IPS-20b (cell line): ENCODE measurements at regions not wholly inside any gene's neighbourhood (a gene's known extent, or its start where the extent isn't known, plus 50 kb on each side); places are given as distances from the start of the nearest gene placed in this dataset.

Experiments
- H3K27ac ChIP-seq: one replicate; pipeline ENCODE4 v1.5.1; 2013; ENCODE audit warnings: low read length
- H3K27me3 ChIP-seq: 2 replicates; pipeline ENCODE4 v1.6.1; 2013; ENCODE audit warnings: mild to moderate bottlenecking, low read length, inconsistent platforms; ENCODE audit not compliant: insufficient read depth
- H3K36me3 ChIP-seq: 2 replicates; pipeline ENCODE4 v1.6.1; 2013; ENCODE audit warnings: low read depth, mild to moderate bottlenecking, inconsistent platforms, low read length, moderate library complexity; ENCODE audit not compliant: insufficient read depth
- H3K4me1 ChIP-seq: 2 replicates; pipeline ENCODE4 v1.6.1; 2013; ENCODE audit warnings: mild to moderate bottlenecking, control low read depth, inconsistent platforms, low read length, moderate library complexity; ENCODE audit not compliant: insufficient read depth
- H3K4me3 ChIP-seq: 2 replicates; pipeline ENCODE4 v1.5.1; 2013; ENCODE audit warnings: mild to moderate bottlenecking, low read length, inconsistent platforms
- H3K9ac ChIP-seq: 2 replicates; pipeline ENCODE4 v1.6.1; 2013; ENCODE audit warnings: low read depth, mild to moderate bottlenecking, inconsistent platforms, low read length, moderate library complexity
- H3K9me3 ChIP-seq: 2 replicates; pipeline ENCODE4 v1.6.1; 2013; ENCODE audit warnings: mild to moderate bottlenecking, low read depth, low read length, inconsistent platforms; ENCODE audit not compliant: insufficient read depth

DNA sequence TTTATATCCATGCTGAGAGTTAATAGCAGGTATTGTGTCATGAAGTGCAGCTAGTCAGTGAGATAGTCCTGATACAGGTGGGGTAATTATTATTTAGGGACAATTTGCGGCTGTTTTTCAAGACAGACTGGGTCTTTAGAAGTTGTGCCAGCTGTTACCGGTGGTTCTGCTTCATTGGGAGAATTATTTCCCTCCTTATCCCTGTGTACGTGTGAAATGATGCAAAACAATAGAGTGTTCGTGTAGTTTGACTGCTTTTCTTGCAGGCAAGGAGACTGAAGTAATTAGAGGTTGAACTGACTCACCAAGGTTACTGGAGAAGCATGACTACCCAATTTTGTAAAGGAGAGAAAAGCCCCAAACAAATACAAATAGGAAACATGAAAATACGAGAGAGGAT lies 101.7 kb downstream of the ARRDC3 start:
- H3K4me1 ChIP-seq: peaks cover 8% of the 10 kb centered on the region
- no peak overlapping the region for H3K27ac ChIP-seq
- no peak overlapping the region for H3K9ac ChIP-seq
- H3K9me3 ChIP-seq: no peaks in the 10 kb centered on the region
- H3K27me3 ChIP-seq: peaks cover 25% of the 10 kb centered on the region
- H3K36me3 ChIP-seq: no peaks in the 10 kb centered on the region
- H3K4me3 ChIP-seq: no peak overlapping the region

DNA sequence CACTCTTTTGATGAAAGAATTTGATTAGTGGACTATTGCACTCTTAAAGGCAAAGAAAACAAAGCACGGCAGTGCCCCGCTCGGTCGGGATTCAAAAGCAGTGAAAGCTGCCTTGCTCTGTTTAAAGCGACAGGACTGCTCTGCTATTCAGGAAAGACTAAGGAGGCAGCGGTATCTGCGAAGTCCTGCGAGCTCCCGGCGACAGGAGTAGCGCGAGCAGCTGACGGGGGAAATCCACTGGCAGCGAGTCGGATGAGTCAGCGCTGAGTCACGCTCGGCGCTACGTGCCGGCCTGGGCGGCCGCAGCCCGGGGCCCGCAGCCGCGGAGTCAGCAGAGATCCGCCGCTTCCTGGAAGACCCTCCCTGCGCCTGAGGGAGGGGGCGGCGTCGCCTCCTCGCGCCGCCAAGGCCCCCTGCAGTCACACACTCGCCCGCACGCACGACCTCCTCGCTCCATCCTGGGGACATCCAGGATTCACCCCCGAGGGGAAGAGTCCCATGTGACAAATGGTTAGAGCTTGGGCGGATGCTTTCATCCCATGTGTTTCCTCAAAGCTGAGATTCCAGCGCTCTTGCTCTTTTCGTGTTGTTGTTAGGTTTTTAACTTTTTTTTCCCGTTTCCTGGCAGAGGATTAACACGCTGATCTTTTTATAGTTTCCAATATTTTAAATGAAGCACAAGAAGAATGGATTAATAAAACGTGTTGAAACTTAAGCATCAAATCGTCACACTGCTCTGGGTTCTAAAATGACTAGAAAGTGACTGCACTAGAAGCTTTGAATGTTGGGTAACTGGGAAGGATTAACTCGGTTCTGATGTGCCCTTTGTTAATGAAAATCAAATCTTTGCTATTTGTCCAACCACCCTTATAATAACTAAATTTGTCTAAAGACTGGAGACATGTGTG lies 102.5 kb downstream of the ARRDC3 start:
- Histone ChIP-seq H3K27me3 (peaks cover 25% of the 10 kb centered on the region), H3K9ac (peak overlapping the region; percentile 70; the same call in 1 of the 2 replicates), H3K36me3 (no peaks in the 10 kb centered on the region), H3K4me1 (peaks cover 8% of the 10 kb centered on the region), H3K27ac (no peak overlapping the region), H3K9me3 (no peaks in the 10 kb centered on the region), H3K4me3 (peak overlapping the region; percentile 82)

DNA sequence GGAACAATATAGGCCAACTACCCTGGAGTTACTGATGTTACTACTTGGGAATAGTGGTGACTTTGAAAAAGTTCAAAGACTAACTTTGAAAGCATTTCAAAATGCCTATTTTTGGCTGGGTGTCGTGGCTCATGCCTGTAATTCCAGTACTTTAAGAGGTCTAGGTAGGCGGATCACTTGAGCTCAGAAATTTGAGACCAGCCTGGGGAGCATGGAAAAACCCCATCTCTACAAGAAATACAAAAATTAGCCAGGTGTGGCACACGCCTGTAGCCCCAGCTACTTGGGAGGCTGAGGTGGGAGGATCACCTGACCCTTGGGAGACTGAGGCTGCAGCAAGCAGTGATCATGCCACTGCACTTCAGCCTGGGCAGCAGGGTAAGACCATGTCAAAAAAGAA lies 105.3 kb downstream of the ARRDC3 start:
- no peaks in the 10 kb centered on the region for H3K9me3 ChIP-seq
- no peaks in the 10 kb centered on the region for H3K36me3 ChIP-seq
- H3K4me1 ChIP-seq: peaks cover 8% of the 10 kb centered on the region
- H3K4me3 ChIP-seq: no peak overlapping the region
- H3K27ac ChIP-seq: no peak overlapping the region
- no peak overlapping the region for H3K9ac ChIP-seq
- peaks cover 25% of the 10 kb centered on the region for H3K27me3 ChIP-seq

DNA sequence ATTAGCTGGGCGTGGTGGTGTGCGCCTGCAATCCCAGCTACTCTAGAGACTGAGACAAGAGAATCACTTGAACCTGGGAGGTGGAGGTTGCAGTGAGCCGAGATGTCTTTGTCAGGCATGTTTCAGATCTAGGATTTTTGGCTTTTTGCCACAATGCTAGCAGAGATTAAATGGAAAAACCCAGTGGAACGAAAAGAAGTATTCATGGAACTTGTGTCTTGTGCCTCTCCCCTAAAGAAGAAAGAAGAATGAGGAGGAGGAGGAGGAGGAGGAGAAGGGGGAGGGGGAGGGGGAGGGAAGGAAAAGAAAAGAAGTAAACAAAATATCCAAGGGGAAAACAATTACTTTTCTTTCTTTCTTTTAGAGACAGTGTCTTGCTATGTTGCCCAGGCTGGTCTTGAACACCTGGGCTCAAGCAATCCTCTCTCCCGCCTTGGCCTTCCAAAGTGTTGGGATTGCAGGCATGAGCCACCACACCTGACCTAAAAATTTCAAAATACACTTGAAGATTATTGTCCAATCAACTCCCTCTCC lies 106.0 kb downstream of the ARRDC3 start:
- H3K27me3 ChIP-seq: peaks cover 25% of the 10 kb centered on the region
- H3K27ac ChIP-seq: no peak overlapping the region
- H3K4me1 ChIP-seq: peaks cover 8% of the 10 kb centered on the region
- no peak overlapping the region for H3K4me3 ChIP-seq
- H3K9me3 ChIP-seq: no peaks in the 10 kb centered on the region
- H3K36me3 ChIP-seq: no peaks in the 10 kb centered on the region
- H3K9ac ChIP-seq: no peak overlapping the region

DNA sequence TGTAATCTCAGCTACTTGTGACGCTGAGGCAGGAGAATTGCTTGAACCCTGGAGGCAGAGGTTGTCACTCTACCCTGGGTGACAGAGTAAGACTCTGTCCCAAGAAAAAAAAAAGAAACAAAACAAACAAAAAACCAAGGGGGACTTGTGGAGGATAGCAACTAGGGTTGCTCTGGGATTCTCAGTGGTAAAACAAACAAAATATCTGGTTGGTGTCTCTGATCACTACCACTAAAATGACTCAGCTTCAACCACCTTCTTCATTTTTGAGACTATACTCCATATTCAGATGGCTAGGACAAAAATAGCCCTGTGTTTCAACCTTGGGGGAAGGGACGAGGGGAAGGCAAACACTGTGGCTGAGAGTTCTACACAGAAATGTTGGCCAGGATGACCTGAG lies 110.3 kb downstream of the ARRDC3 start:
- Histone ChIP-seq H3K9me3 (no peaks in the 10 kb centered on the region), H3K27me3 (no peaks in the 10 kb centered on the region), H3K4me3 (no peak overlapping the region), H3K9ac (no peak overlapping the region), H3K27ac (no peak overlapping the region), H3K36me3 (no peaks in the 10 kb centered on the region), H3K4me1 (no peaks in the 10 kb centered on the region)

DNA sequence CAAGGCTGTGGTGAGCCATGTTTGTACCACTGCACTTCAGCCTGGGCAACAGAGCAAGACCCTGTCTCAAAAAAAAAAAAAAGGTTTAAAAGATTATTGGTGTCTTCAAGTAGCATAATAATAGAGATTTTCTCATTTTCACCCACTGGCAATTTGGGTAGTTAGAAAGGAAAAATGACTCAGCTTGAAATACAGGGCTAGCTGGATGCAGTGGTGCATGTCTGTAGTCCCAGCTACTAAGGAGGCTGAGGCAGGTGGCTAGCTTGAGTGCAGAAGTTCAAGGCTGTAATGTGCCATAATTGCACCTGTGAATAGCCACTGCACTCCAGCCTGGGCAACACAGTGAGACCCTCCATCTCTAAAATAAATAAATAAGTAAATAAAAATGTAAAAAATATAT lies 111.1 kb downstream of the ARRDC3 start:
- no peaks in the 10 kb centered on the region for H3K36me3 ChIP-seq
- no peak overlapping the region for H3K4me3 ChIP-seq
- no peak overlapping the region for H3K9ac ChIP-seq
- H3K9me3 ChIP-seq: no peaks in the 10 kb centered on the region
- H3K4me1 ChIP-seq: no peaks in the 10 kb centered on the region
- H3K27ac ChIP-seq: no peak overlapping the region
- no peaks in the 10 kb centered on the region for H3K27me3 ChIP-seq

DNA sequence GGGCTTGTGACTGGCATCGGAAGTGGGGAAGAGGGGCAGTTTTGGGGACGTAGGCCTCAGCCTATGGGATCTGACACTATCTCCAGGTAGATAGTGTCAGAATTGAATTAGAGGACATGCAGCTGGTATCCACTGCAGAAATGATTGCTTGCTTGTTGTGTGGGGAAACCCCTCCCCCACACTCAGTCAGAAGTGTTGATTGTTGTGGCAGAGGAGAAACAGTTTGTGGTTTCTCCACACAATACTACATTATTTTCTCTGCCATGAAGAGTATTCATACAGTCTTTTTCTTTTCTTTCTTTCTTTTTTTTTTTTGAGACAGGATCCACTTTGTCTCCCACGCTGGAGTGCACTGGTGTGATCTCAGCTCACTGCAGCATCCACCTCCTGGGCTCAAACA lies 113.9 kb downstream of the ARRDC3 start:
- H3K4me3 ChIP-seq: no peak overlapping the region
- H3K9me3 ChIP-seq: no peaks in the 10 kb centered on the region
- H3K27ac ChIP-seq: no peak overlapping the region
- H3K27me3 ChIP-seq: no peaks in the 10 kb centered on the region
- no peak overlapping the region for H3K9ac ChIP-seq
- no peaks in the 10 kb centered on the region for H3K4me1 ChIP-seq
- no peaks in the 10 kb centered on the region for H3K36me3 ChIP-seq

DNA sequence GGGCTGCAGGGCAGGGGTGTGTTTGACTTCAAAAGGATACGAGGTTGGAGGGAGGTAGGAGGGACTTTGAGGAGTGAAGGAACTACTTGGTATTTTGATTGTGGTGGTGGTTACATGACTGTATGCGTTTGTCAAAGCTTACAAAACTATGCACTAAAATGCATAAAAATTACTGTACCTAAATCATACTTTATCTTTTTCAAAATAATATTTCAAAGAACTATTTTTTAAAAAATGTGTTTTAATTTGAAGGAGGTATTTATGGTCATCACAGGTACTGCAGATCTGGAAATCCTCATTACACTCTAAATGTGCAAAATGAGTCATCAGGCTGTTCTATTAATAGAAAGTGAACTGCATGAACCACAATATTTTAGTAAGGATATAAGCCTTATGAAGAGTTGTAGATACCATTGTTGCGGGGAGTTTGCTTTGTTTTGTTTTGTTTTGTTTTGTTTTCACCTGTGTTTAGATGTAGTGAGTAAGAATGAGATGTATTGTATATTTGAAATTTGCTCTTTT lies 116.9 kb downstream of the ARRDC3 start:
- no peaks in the 10 kb centered on the region for H3K36me3 ChIP-seq
- H3K9me3 ChIP-seq: no peaks in the 10 kb centered on the region
- H3K4me3 ChIP-seq: no peak overlapping the region
- H3K9ac ChIP-seq: no peak overlapping the region
- H3K4me1 ChIP-seq: no peaks in the 10 kb centered on the region
- no peaks in the 10 kb centered on the region for H3K27me3 ChIP-seq
- H3K27ac ChIP-seq: no peak overlapping the region

DNA sequence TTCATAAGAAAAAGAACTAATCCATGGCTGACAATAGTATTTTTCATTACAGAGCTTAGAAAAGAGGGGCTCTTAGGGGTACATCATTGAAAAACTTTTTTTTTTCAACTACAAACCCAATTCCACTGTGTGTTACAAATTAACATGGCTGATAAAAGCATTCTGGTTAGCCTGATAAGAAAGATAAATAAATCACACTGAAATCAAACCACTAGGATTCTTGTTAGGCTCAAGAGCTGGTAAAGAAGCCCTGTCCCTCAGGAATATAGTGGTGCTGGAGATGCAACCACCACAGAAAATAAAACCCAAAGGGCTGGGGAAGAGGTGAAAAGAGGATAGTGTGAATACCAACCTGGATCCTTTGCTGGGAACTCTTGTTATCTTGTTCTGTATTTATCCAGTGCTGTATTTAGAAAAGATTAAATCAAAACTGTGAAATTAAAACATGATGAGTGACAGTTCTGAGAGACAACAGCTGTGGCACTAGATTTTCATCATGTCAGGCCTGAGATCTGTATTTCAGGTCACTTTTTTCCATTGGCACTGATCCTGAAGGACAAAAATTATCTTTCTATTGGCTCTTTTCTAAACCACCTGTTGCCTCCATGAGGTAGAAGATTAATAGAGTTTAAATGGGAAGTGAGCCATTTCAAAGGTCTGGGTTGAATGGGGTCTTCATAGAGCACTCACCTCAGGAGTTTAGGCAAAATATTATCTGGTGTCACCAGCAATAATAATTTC lies 118.6 kb downstream of the ARRDC3 start:
- no peak overlapping the region for H3K27ac ChIP-seq
- no peaks in the 10 kb centered on the region for H3K27me3 ChIP-seq
- no peak overlapping the region for H3K4me3 ChIP-seq
- H3K9ac ChIP-seq: no peak overlapping the region
- no peaks in the 10 kb centered on the region for H3K9me3 ChIP-seq
- no peaks in the 10 kb centered on the region for H3K36me3 ChIP-seq
- H3K4me1 ChIP-seq: no peaks in the 10 kb centered on the region

DNA sequence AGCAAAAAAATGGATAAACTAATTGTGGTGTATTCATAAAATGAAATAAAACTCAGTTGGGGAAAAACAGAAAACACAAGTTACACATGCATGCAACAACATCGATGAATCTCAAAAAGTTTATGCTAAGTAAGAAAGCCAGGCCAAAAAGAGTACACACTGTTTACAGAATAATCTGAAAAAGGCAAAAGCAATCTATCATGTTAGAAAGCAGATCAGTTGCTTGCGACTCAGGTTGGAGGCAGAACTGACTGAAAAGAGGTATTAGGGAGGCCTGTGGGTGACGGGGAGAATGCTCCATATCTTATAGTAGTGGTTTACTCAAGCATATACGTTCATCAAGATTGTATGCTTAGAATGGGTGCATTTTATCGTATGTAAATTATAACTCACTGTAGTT lies 119.2 kb downstream of the ARRDC3 start:
- Histone ChIP-seq H3K9ac (no peak overlapping the region), H3K36me3 (no peaks in the 10 kb centered on the region), H3K4me1 (no peaks in the 10 kb centered on the region), H3K27ac (no peak overlapping the region), H3K9me3 (no peaks in the 10 kb centered on the region), H3K4me3 (no peak overlapping the region), H3K27me3 (no peaks in the 10 kb centered on the region)

DNA sequence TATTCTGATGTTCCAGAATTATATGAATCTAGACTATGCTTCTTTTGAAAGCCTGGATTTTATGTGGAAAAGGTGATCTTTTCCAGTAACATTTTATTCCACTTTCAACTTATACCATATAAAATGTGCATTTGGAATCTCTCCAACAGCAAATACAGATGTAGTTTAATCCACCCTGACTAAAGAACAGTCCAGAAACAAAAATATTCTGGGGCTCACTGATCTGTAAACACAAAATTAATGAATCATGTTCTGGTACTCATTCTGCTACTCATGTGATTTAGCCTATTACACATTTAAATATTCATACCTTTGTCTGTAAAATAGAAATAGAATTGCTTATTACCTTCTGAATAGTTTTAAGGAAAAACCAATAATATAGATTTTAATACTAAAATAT lies 125.8 kb downstream of the ARRDC3 start:
- Histone ChIP-seq H3K27me3 (no peaks in the 10 kb centered on the region), H3K9me3 (no peaks in the 10 kb centered on the region), H3K9ac (no peak overlapping the region), H3K4me1 (no peaks in the 10 kb centered on the region), H3K36me3 (no peaks in the 10 kb centered on the region), H3K4me3 (no peak overlapping the region), H3K27ac (no peak overlapping the region)
